ENCODE measurements at regions not wholly inside any gene's neighbourhood (a gene's known extent, or its start where the extent isn't known, plus 50 kb on each side); places are given as distances from the start of the nearest gene placed in this dataset.
A peak's percentile ranks its signal among the peaks of the same experiment; 100 is the strongest.

GRCh38 chr1:221162939-221163338, 283.7 kb downstream of the HLX start:
- DNase-seq (ENCODE audit: low spot score), result no peak

GRCh38 chr1:221164029-221164428, 284.8 kb downstream of the HLX start:
- no peak for DNase-seq (ENCODE audit: low spot score)

- DNase-seq (ENCODE audit: low spot score), result no peak
These were observed 286.0 kb downstream of the HLX start for GRCh38 chr1:221164951-221165838.

- DNase-seq (ENCODE audit: low spot score), result no peak
These were observed 286.7 kb downstream of the HLX start for GRCh38 chr1:221165839-221166500.

GRCh38 chr1:221166559-221167318, 287.5 kb downstream of the HLX start:
- no peak for DNase-seq (ENCODE audit: low spot score)

GRCh38 chr1:221169447-221169889, 290.2 kb downstream of the HLX start:
- no peak for DNase-seq (ENCODE audit: low spot score)

- no peak for DNase-seq (ENCODE audit: low spot score)
These were observed 290.9 kb downstream of the HLX start for GRCh38 chr1:221170171-221170570.

- no peak for DNase-seq (ENCODE audit: low spot score)
These were observed 292.5 kb downstream of the HLX start for GRCh38 chr1:221171768-221172167.

- no peak for DNase-seq (ENCODE audit: low spot score)
These were observed 293.6 kb downstream of the HLX start for GRCh38 chr1:221172841-221173240.

- no peak for DNase-seq (ENCODE audit: low spot score)
These were observed 295.2 kb downstream of the HLX start for GRCh38 chr1:221174330-221174993.

GRCh38 chr1:221175249-221175648, 296.0 kb downstream of the HLX start:
- no peak for DNase-seq (ENCODE audit: low spot score)

GRCh38 chr1:221180704-221181368, 301.6 kb downstream of the HLX start:
- no peak for DNase-seq (ENCODE audit: low spot score)

- DNase-seq (ENCODE audit: low spot score), result no peak
These were observed 303.7 kb downstream of the HLX start for GRCh38 chr1:221182791-221183533.

- no peak for DNase-seq (ENCODE audit: low spot score)
These were observed 305.0 kb downstream of the HLX start for GRCh38 chr1:221184131-221184794.

GRCh38 chr1:221187174-221187573, 307.9 kb downstream of the HLX start:
- DNase-seq (ENCODE audit: low spot score), result peak; percentile 47

GRCh38 chr1:221188458-221188857, 309.2 kb downstream of the HLX start:
- no peak for DNase-seq (ENCODE audit: low spot score)

GRCh38 chr1:221190249-221190648, 311.0 kb downstream of the HLX start:
- DNase-seq (ENCODE audit: low spot score), result no peak

GRCh38 chr1:221192055-221192454, 312.8 kb downstream of the HLX start:
- DNase-seq (ENCODE audit: low spot score), result no peak

GRCh38 chr1:221200464-221200863, 321.2 kb downstream of the HLX start:
- no peak for DNase-seq (ENCODE audit: low spot score)

GRCh38 chr1:221201773-221202172, 322.5 kb downstream of the HLX start:
- DNase-seq (ENCODE audit: low spot score), result no peak
